ENCODE measurements at regions not wholly inside any gene's neighbourhood (a gene's known extent, or its start where the extent isn't known, plus 50 kb on each side); places are given as distances from the start of the nearest gene placed in this dataset.

DNA sequence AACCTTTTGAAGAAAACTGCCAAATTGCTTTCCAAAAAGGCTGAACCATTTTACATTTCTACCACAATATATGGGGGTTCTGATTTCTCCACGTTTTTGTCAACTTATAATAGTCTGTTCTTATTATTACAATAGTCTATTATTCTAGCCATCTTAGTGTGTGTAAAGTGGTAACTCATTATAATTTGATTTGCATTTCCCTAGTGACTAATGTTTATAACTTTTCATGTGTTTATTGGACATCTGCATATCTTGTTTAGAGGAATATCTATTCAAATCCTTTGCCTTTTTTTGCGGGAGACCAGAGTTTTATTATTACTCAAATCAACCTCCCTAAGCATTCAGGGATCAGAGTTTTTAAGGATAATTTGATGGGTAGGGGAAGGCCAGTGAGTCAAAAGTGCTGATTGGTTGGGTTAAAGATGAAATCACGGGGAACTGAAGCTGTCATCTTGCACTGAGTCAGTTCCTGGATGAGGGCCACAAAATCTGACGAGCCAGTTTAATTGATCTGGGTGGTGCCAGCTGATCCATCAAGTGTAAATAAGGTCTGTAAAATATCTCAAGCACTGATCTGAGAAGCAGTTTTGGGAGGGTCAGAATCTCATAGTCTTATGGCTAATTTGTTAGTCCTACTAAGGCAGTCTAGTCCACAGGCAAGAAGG lies 303.4 kb upstream of the NCKAP5 start:
- BruUV-seq (replicated peaks): no TSS peak
- Histone ChIP-seq H3K23ac (ENCODE audit: low read depth, low read length) (no peak overlapping the region), H4K5ac (ENCODE audit: low read depth, low read length) (no peak overlapping the region), H2AK9ac (replicated peaks; ENCODE audit: low read depth, low read length, poor library complexity) (no peak overlapping the region), H3K4me2 (ENCODE audit: low read depth, low read length) (no peak overlapping the region), H3K36me3 (ENCODE audit: control insufficient read depth, insufficient read depth, low read length) (no peaks in the 10 kb centered on the region), H4K8ac (ENCODE audit: low read depth in 2 of 2, low read length in 2 of 2) (no peak overlapping the region), H2AK5ac (ENCODE audit: low read depth, low read length) (no peak overlapping the region), H3K9ac (ENCODE audit: low read depth, low read length) (no peak overlapping the region), H2BK20ac (ENCODE audit: low read depth, low read length) (no peak overlapping the region), H4K91ac (ENCODE audit: insufficient read depth, low read depth, low read length) (no peak overlapping the region), H2BK5ac (ENCODE audit: low read depth, low read length, poor library complexity, severe bottlenecking) (no peak overlapping the region), H3K4me3 (ENCODE audit: insufficient read depth, low read depth, low read length) (no peak overlapping the region), H3K56ac (ENCODE audit: extremely low read depth, insufficient read depth, low read length) (no peak overlapping the region), H3K4me1 (ENCODE audit: control insufficient read depth, insufficient read depth, low read length) (no peaks in the 10 kb centered on the region), H4K20me1 (ENCODE audit: insufficient read depth, low read length) (no peaks in the 10 kb centered on the region), H3K18ac (ENCODE audit: low read depth, low read length) (no peak overlapping the region), H3K27ac (ENCODE audit: insufficient read depth, low read length) (no peak overlapping the region), H2AFZ (replicated peaks; ENCODE audit: low read length, poor library complexity) (no peak overlapping the region), H3K9me1 (ENCODE audit: insufficient read depth, low read length) (no peaks in the 10 kb centered on the region; the same call in 1 of the 2 replicates), H3K9me3 (ENCODE audit: control insufficient read depth, insufficient read depth, low read length) (no peaks in the 10 kb centered on the region), H3K4ac (ENCODE audit: low read depth, low read length) (no peak overlapping the region), H2BK15ac (ENCODE audit: low read depth, low read length) (no peak overlapping the region), H2BK120ac (ENCODE audit: low read depth, low read length) (no peak overlapping the region), H3K27me3 (ENCODE audit: control insufficient read depth, insufficient read depth, low read length) (peaks cover 2% of the 10 kb centered on the region; the same call in 1 of the 2 replicates), H3K79me1 (ENCODE audit: low read depth in 1 of 2, low read length in 2 of 2) (no peaks in the 10 kb centered on the region), H3K14ac (replicated peaks; ENCODE audit: low read depth, low read length) (no peak overlapping the region)
- ATAC-seq (ENCODE audit: low read depth) (no peak), DNase-seq (peak; percentile 19)
- ChIA-PET CTCF (no interaction called here), POLR2A (ENCODE audit: unreplicated experiment) (no interaction called here)
- TF ChIP-seq CEBPB (IDR thresholded peaks at IDR 0.05; ENCODE audit: low read depth, low read length) (no peak), ELK1 (IDR thresholded peaks at IDR 0.05; ENCODE audit: borderline replicate concordance, low read depth, low read length) (no peak), RAD21 (IDR thresholded peaks at IDR 0.05; ENCODE audit: low read length) (no peak), BHLHE40 (IDR thresholded peaks at IDR 0.05; ENCODE audit: low read depth, low read length) (no peak), MXI1 (IDR thresholded peaks at IDR 0.05; ENCODE audit: borderline replicate concordance, low read depth, low read length) (no peak), NFE2L2 (IDR thresholded peaks at IDR 0.05; ENCODE audit: low read depth, low read length) (no peak), CHD1 (IDR thresholded peaks at IDR 0.05; ENCODE audit: low read depth, low read length) (no peak), SMC3 (IDR thresholded peaks at IDR 0.05; ENCODE audit: low read depth, low read length) (no peak), CTCF (conservative IDR thresholded peaks at IDR 0.05; ENCODE audit: low read depth, low read length) (no peak), RFX5 (IDR thresholded peaks at IDR 0.05; ENCODE audit: low read depth, low read length) (no peak)
- WGBS, 2 experiments (ENCODE audit: extremely low coverage in 2 of 2, insufficient read length in 1 of 2): 11% methylated on average over 2 of the region's 4 CpGs; no CpG with 5 or more reads in 1 of the 2 experiments
- intact Hi-C loops (cut with micrococcal nuclease) (no loop called here), dilution Hi-C loops (cut with HindIII; ENCODE audit: low sequenced_read_pairs, unreplicated experiment) (no loop called here), in situ Hi-C loops (cut with MboI; ENCODE audit: low sequenced_read_pairs) (no loop called here)
